Pancreas (tissue), 10 donors: ENCODE measurements at regions not wholly inside any gene's neighbourhood (a gene's known extent, or its start where the extent isn't known, plus 50 kb on each side); places are given as distances from the start of the nearest gene placed in this dataset.

Experiments used
- ATAC-seq, 4 donors: fragments of 200-7000 bp; cut with Tn5 transposase; one replicate each; pipeline versions ENCODE4 v1.8.0 to v1.9.1; 2020; ENCODE audit warnings: mild to moderate bottlenecking in 4 of 4, moderate library complexity in 4 of 4
- DNase-seq, 6 donors: peaks; one replicate each; pipeline ENCODE4 v3.0.0-alpha.2; 2020
- FAIRE-seq: peaks from 2 replicates; lab custom pipeline; 2012; peaks lifted over from hg19 to GRCh38; lab: Jason Lieb, UNC
- H3K27ac ChIP-seq, 4 donors: fragments of 200-600 bp; sonication (generic); 1 replicate in 3 of 4; 2 replicates in 1 of 4; pipeline versions ENCODE4 v1.5.0 to v1.8.0; 2020
- H3K27me3 ChIP-seq, 4 donors: fragments of 200-600 bp; one replicate each; pipeline ENCODE4 v1.8.0; 2021
- H3K36me3 ChIP-seq, 3 donors: fragments of 200-600 bp; sonication (generic) in 1 of 3; one replicate each; pipeline versions ENCODE4 v1.5.0 to v1.8.0; 2020 to 2021
- H3K4me1 ChIP-seq, 3 donors: fragments of 200-600 bp; one replicate each; pipeline ENCODE4 v1.8.0; 2021
- H3K4me3 ChIP-seq, 4 donors: fragments of 200-600 bp; sonication (generic) in 2 of 4; one replicate each; pipeline versions ENCODE4 v1.5.0 to v1.8.0; 2020 to 2021
- H3K9me3 ChIP-seq, 4 donors: fragments of 200-600 bp; one replicate each; pipeline ENCODE4 v1.8.0; 2021
- WGBS, 2 donors: extraction: QIAGEN DNeasy Blood & Tissue Kit; methylation state at CpG; one replicate each; pipeline ENCODE4 v1.1.7; 2013; 5-methylcytosine and 5-hydroxymethylcytosine counted together
- intact Hi-C, 3 donors: fragments of 100-400 bp; cut with DNase I; formaldehyde crosslinking; loops; one replicate each; pipeline versions ENCODE4 v1.11.1 to v1.14.2; 2022
- TF ChIP-seq, protein P1 (sequence below), 4 donors: fragments of 200-600 bp; sonication (generic) in 3 of 4; IDR thresholded peaks; one replicate each; pipeline versions ENCODE4 v1.5.0 to v1.8.0; 2021; ENCODE audit warnings: antibody characterized with exemption in 4 of 4
- donor health status: healthy with polysubstance abuse.
- donor health status: DM: no; HTN: no; CAD: no; lungs with moderate emphysema.
- donor health status: DM: no; HTN: no; CAD: no.
- donor health status: control.
- donor health status: control.
- donor health status: Bipolar disorder and iron deficiency.
- donor health status: DM: yes; HTN: yes; CAD: no.
- donor health status: DM: no; HTN: no; CAD: no.
- donor health status: DM: no; HTN: no; CAD: no.
- donor health status: DM: yes; HTN: yes; CAD: no.

DNA sequence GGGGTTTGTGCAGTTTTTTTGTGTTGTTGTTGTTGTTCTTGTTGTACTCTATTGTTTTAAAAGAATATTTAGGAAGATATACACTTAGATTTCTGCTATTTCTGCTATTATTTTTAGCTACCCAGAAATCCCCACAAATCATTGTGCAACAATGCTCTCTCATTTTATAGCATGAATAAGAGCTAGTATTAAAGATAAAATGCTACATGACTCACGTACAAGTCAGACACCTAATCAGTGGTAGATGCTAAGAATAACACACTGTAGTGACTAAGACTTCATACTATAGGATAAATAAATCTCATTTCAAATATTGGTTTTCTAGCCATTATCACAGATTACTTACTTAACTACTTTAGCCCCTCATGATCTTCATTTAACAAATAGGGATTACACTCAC, 920.5 kb downstream of the KCNMA1 start:
- no peak for DNase-seq
- H3K4me3 ChIP-seq: no peak overlapping the region
- no peaks in the 10 kb centered on the region for H3K36me3 ChIP-seq
- WGBS, 2 donors: 47 to 50% methylated on average over 1 of the region's 1 CpG
- TF ChIP-seq, protein P1, sequence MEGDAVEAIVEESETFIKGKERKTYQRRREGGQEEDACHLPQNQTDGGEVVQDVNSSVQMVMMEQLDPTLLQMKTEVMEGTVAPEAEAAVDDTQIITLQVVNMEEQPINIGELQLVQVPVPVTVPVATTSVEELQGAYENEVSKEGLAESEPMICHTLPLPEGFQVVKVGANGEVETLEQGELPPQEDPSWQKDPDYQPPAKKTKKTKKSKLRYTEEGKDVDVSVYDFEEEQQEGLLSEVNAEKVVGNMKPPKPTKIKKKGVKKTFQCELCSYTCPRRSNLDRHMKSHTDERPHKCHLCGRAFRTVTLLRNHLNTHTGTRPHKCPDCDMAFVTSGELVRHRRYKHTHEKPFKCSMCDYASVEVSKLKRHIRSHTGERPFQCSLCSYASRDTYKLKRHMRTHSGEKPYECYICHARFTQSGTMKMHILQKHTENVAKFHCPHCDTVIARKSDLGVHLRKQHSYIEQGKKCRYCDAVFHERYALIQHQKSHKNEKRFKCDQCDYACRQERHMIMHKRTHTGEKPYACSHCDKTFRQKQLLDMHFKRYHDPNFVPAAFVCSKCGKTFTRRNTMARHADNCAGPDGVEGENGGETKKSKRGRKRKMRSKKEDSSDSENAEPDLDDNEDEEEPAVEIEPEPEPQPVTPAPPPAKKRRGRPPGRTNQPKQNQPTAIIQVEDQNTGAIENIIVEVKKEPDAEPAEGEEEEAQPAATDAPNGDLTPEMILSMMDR (IDR thresholded peaks at IDR 0.05): no peak
- no peak for ATAC-seq
- no peak overlapping the region for H3K27ac ChIP-seq
- no peaks in the 10 kb centered on the region for H3K4me1 ChIP-seq
- H3K9me3 ChIP-seq: no peaks in the 10 kb centered on the region
- no peak for FAIRE-seq
- no peaks in the 10 kb centered on the region for H3K27me3 ChIP-seq
- intact Hi-C loops: no loop called here

DNA sequence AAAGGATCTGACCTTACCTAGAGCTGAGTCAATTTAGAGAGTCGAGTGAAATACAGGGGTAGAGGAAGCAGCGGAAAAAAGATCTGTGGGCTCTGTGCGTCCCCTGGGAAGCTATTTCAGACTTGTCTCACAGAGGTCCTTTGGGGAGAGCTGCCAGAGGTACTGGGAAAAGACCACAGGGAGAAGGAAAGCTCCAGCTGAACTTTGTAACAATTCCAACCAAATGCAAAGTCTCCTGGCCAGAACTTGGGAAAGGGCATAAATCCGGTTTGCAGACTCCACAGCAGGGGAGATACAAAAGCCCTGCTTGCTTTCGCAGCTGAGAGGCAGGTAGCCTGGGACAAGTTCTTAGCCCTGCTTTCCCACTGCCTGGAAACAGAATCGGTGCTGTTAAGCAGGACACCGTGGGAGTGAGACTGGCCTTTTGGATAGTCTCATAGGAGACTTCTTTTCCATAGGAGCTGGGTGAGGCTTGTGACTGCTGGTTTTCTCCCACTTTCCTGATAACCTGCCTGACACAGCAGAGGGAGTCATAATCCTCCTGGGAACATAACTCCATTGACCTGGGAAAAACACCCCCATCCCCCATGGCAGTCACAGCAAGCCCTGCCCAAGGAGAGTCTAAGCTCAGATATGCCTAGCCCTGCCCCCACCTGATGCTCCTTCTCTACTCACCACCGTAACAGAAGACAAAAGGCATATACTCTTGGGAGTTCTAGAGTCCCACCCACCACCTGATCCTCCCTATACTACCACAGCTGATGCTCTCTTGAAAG, 926.2 kb downstream of the KCNMA1 start:
- no peak overlapping the region for H3K4me3 ChIP-seq
- TF ChIP-seq, protein P1 (IDR thresholded peaks at IDR 0.05): no peak
- H3K9me3 ChIP-seq: no peaks in the 10 kb centered on the region
- no peak for ATAC-seq
- WGBS, 2 donors: 73 to 74% methylated on average over 8 of the region's 8 CpGs
- no peaks in the 10 kb centered on the region for H3K36me3 ChIP-seq
- H3K27ac ChIP-seq: no peak overlapping the region
- no peak for DNase-seq
- no peaks in the 10 kb centered on the region for H3K4me1 ChIP-seq
- no peak for FAIRE-seq
- intact Hi-C loops: no loop called here
- no peaks in the 10 kb centered on the region for H3K27me3 ChIP-seq

DNA sequence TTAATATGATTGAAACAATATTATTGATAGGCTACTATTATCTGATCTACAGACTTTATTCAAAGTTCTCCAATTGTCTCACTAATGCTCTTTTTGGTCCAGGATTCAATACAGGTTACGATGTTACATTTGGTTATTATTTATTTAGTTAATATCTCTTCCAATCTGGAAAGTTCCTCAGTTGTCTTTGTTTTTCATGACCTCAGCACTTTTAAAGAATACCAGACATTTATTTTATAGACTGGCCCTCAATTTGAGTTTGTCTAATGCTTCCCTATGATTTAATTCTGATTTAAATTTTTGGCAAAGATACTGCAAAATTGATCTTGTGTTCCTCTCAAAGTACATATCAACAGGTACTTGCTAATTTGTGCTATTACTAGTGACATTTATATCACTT, 937.4 kb downstream of the KCNMA1 start:
- H3K9me3 ChIP-seq: no peaks in the 10 kb centered on the region
- H3K27ac ChIP-seq: no peak overlapping the region
- H3K27me3 ChIP-seq: no peaks in the 10 kb centered on the region
- TF ChIP-seq, protein P1 (IDR thresholded peaks at IDR 0.05): no peak
- no peaks in the 10 kb centered on the region for H3K36me3 ChIP-seq
- ATAC-seq (no peak), FAIRE-seq (no peak), DNase-seq (no peak)
- no peak overlapping the region for H3K4me3 ChIP-seq
- 96 to 100% methylated on average over 1 of the region's 1 CpG for WGBS, 2 donors
- no peaks in the 10 kb centered on the region for H3K4me1 ChIP-seq
- intact Hi-C loops: no loop called here

DNA sequence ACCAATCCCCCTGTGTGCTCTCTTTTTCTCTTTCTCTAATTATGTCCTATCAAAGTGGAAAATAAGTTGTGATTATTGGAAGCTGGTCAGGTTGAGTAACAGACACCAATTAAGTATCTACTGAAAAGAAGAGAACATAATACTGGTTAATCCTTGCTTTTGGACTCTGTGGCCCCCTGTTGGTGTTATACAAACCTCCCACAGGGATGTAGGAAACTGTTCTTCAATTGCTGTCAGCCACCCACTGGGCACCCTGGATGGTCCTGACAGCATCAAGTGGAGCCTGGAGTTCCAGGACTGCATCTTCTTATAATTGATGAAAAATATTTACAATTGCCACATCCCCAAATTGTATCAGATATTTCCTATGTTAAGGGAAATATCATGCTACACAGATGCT, 939.7 kb downstream of the KCNMA1 start:
- Histone ChIP-seq H3K9me3 (no peaks in the 10 kb centered on the region), H3K4me1 (no peaks in the 10 kb centered on the region), H3K4me3 (no peak overlapping the region), H3K36me3 (no peaks in the 10 kb centered on the region), H3K27ac (no peak overlapping the region), H3K27me3 (peaks cover 0 to 3% (median 0%) of the 10 kb centered on the region in 4 donors)
- no peak for ATAC-seq
- intact Hi-C loops: no loop called here
- FAIRE-seq: no peak
- TF ChIP-seq, protein P1 (IDR thresholded peaks at IDR 0.05): no peak
- no peak for DNase-seq

DNA sequence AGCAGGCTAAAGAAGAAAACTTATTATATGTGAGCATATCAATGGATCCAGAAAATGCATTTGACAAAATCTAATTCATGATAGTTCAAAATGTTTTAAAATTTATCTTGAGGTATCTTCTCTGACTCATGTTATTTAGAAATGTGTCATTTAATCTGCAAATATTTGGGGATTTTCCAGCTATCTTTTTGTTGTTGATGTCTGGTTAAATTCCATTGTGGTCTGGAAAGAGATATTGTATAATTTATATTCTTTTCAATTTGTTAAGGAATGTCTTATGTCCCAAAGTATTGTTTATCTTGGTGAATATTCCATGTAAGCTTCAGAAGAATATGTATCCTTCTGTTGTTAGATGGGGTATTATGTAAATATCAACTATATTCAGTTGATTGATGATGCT, 942.5 kb downstream of the KCNMA1 start:
- intact Hi-C loops: no loop called here
- Histone ChIP-seq H3K4me1 (no peaks in the 10 kb centered on the region), H3K4me3 (no peak overlapping the region), H3K36me3 (no peaks in the 10 kb centered on the region), H3K27ac (no peak overlapping the region), H3K9me3 (no peaks in the 10 kb centered on the region), H3K27me3 (peaks cover 0 to 3% (median 0%) of the 10 kb centered on the region in 4 donors)
- no peak for FAIRE-seq
- no peak for DNase-seq
- ATAC-seq: no peak
- TF ChIP-seq, protein P1 (IDR thresholded peaks at IDR 0.05): no peak
